HEK293 (cell line): ENCODE measurements at regions not wholly inside any gene's neighbourhood (a gene's known extent, or its start where the extent isn't known, plus 50 kb on each side); places are given as distances from the start of the nearest gene placed in this dataset.

ENCODE experiments used
- CTCF ChIP-seq: fragments of 450-650 bp; formaldehyde crosslinking; IDR thresholded peaks from 2 replicates; pipeline ENCODE4 v1.5.1; 2016; ENCODE audit warnings: missing biosample characterization, missing genetic modification characterization
- GLI4 ChIP-seq: fragments of 450-650 bp; formaldehyde crosslinking; IDR thresholded peaks from 2 replicates; pipeline ENCODE4 v1.5.1; 2016; ENCODE audit warnings: missing biosample characterization, missing genetic modification characterization
- SP2 ChIP-seq: fragments of 450-650 bp; formaldehyde crosslinking; IDR thresholded peaks from 2 replicates; pipeline ENCODE4 v1.5.1; 2016; ENCODE audit warnings: missing biosample characterization, missing genetic modification characterization
- YY1 ChIP-seq: fragments of 450-650 bp; formaldehyde crosslinking; IDR thresholded peaks from 2 replicates; pipeline ENCODE4 v1.5.1; 2018; ENCODE audit warnings: missing biosample characterization, missing genetic modification characterization
- ZNF16 ChIP-seq: fragments of 450-650 bp; formaldehyde crosslinking; IDR thresholded peaks from 2 replicates; pipeline ENCODE4 v1.5.1; 2016; ENCODE audit warnings: low read depth, missing biosample characterization, missing genetic modification characterization
- ZNF48 ChIP-seq: fragments of 450-650 bp; formaldehyde crosslinking; IDR thresholded peaks from 2 replicates; pipeline ENCODE4 v1.5.1; 2016; ENCODE audit warnings: missing biosample characterization, missing genetic modification characterization
- ZNF558 ChIP-seq: fragments of 450-650 bp; formaldehyde crosslinking; IDR thresholded peaks from 2 replicates; pipeline ENCODE4 v1.5.1; 2016; ENCODE audit warnings: missing biosample characterization, missing genetic modification characterization
- ZNF707 ChIP-seq: fragments of 450-650 bp; formaldehyde crosslinking; IDR thresholded peaks from 2 replicates; pipeline ENCODE4 v1.5.1; 2016; ENCODE audit warnings: missing biosample characterization, missing genetic modification characterization
- TF ChIP-seq, protein P1 (sequence below): fragments of 450-650 bp; formaldehyde crosslinking; IDR thresholded peaks from 2 replicates; pipeline ENCODE4 v1.5.1; 2016; ENCODE audit warnings: missing biosample characterization, missing genetic modification characterization

GRCh38 chr6:94468830-94469229 is 1049.5 kb upstream of the EPHA7 start:
- TF ChIP-seq CTCF (tag by site-specific recombination) (no peak), ZNF558 (no peak), GLI4 (no peak), ZNF16 (tag by site-specific recombination) (no peak), ZNF707 (tag by site-specific recombination) (no peak), ZNF48 (tag by site-specific recombination) (no peak), YY1 (tag by site-specific recombination) (no peak), SP2 (tag by site-specific recombination) (no peak)
- TF ChIP-seq, protein P1, sequence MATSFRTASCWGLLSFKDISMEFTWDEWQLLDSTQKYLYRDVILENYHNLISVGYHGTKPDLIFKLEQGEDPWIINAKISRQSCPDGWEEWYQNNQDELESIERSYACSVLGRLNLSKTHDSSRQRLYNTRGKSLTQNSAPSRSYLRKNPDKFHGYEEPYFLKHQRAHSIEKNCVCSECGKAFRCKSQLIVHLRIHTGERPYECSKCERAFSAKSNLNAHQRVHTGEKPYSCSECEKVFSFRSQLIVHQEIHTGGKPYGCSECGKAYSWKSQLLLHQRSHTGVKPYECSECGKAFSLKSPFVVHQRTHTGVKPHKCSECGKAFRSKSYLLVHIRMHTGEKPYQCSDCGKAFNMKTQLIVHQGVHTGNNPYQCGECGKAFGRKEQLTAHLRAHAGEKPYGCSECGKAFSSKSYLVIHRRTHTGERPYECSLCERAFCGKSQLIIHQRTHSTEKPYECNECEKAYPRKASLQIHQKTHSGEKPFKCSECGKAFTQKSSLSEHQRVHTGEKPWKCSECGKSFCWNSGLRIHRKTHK = no peak
